T-cell (primary cell): ENCODE measurements at regions not wholly inside any gene's neighbourhood (a gene's known extent, or its start where the extent isn't known, plus 50 kb on each side); places are given as distances from the start of the nearest gene placed in this dataset.

Experiments
- ATAC-seq, 4 experiments: fragments of 200-7000 bp in 3 of 4; fragments of 150-1000 bp in 1 of 4; cut with Tn5 transposase; replicated peaks in 1 of 4; 1 replicate in 3 of 4; 2 replicates in 1 of 4; pipeline ENCODE4 v1.10.0; 2021; ENCODE audit warnings: moderate library complexity in 3 of 4, mild to moderate bottlenecking in 2 of 4, moderate number of reproducible peaks in 1 of 4
- CTCF ChIA-PET, 2 donors: fragments of 300-600 bp; sonication (Branson Sonifier 250); formaldehyde crosslinking; loops; one replicate each; lab custom pipeline; 2022; ENCODE audit warnings: antibody characterized with exemption in 2 of 2; lab: Charles Lee
- POLR2A ChIA-PET, 2 donors: fragments of 300-600 bp; sonication (Branson Sonifier 250); formaldehyde crosslinking; loops; one replicate each; lab custom pipeline; 2022; ENCODE audit warnings: antibody characterized with exemption in 2 of 2; lab: Charles Lee
- DNase-seq, 35 experiments: peaks; one replicate each; pipeline versions ENCODE4 v3.0.0 to v3.0.0-alpha.2; 2013 to 2023
- H3K27ac ChIP-seq: one replicate; pipeline ENCODE4 v1.5.1; 2013; ENCODE audit warnings: low read length
- H3K27me3 ChIP-seq, 2 experiments: replicated peaks in 1 of 2; 1 replicate in 1 of 2; 2 replicates in 1 of 2; pipeline versions ENCODE4 v1.6.1 to v1.7.0; 2013; ENCODE audit warnings: low read length in 1 of 2, mixed read lengths in 1 of 2; ENCODE audit not compliant: control insufficient read depth in 2 of 2, insufficient read depth in 2 of 2; ENCODE audit errors: extremely low read depth in 1 of 2
- H3K36me3 ChIP-seq, 2 donors: 1 replicate in 1 of 2; 2 replicates in 1 of 2; pipeline versions ENCODE4 v1.6.1 to v1.7.0; 2013; ENCODE audit warnings: low read length in 1 of 2; ENCODE audit not compliant: control insufficient read depth in 2 of 2, insufficient read depth in 1 of 2; ENCODE audit errors: extremely low read depth in 1 of 2
- H3K4me1 ChIP-seq, 2 experiments: 1 replicate in 1 of 2; 2 replicates in 1 of 2; pipeline versions ENCODE4 v1.6.1 to v1.7.0; 2013; ENCODE audit warnings: low read length in 2 of 2, mixed read lengths in 1 of 2; ENCODE audit not compliant: insufficient read depth in 2 of 2, control insufficient read depth in 1 of 2; ENCODE audit errors: extremely low read depth in 1 of 2
- H3K4me3 ChIP-seq, 2 donors: 1 replicate in 1 of 2; 2 replicates in 1 of 2; pipeline versions ENCODE4 v1.5.1 to v1.7.0; 2013; ENCODE audit warnings: mild to moderate bottlenecking in 2 of 2, low read length in 1 of 2, moderate library complexity in 1 of 2; ENCODE audit not compliant: control insufficient read depth in 1 of 2; ENCODE audit errors: extremely low read depth in 1 of 2
- H3K9me3 ChIP-seq: 2 replicates; pipeline ENCODE4 v1.7.0; 2013
- H3K27ac Mint-ChIP-seq, 2 donors: one replicate each; pipeline ENCODE4 v1.8.0; 2020 to 2021; ENCODE audit warnings: mild to moderate bottlenecking in 2 of 2, mixed read lengths in 2 of 2
- H3K27me3 Mint-ChIP-seq, 2 donors: one replicate each; pipeline ENCODE4 v1.8.0; 2021 to 2022; ENCODE audit warnings: mixed read lengths in 2 of 2
- H3K36me3 Mint-ChIP-seq: one replicate; pipeline ENCODE4 v1.8.0; 2021; ENCODE audit warnings: mixed read lengths
- H3K4me1 Mint-ChIP-seq, 3 donors: one replicate each; pipeline ENCODE4 v1.8.0; 2020 to 2022; ENCODE audit warnings: mixed read lengths in 3 of 3, mild to moderate bottlenecking in 1 of 3
- H3K4me3 Mint-ChIP-seq, 3 donors: one replicate each; pipeline ENCODE4 v1.8.0; 2020 to 2022; ENCODE audit warnings: mild to moderate bottlenecking in 3 of 3, mixed read lengths in 3 of 3, moderate library complexity in 3 of 3
- H3K9me3 Mint-ChIP-seq, 3 donors: one replicate each; pipeline ENCODE4 v1.8.0; 2020 to 2022; ENCODE audit warnings: mixed read lengths in 3 of 3
- WGBS: methylation state at CpG from one replicate; pipeline ENCODE4 v1.1.5; 2013; ENCODE audit warnings: missing lambda C conversion rate; ENCODE audit not compliant: insufficient coverage; 5-methylcytosine and 5-hydroxymethylcytosine counted together

DNA sequence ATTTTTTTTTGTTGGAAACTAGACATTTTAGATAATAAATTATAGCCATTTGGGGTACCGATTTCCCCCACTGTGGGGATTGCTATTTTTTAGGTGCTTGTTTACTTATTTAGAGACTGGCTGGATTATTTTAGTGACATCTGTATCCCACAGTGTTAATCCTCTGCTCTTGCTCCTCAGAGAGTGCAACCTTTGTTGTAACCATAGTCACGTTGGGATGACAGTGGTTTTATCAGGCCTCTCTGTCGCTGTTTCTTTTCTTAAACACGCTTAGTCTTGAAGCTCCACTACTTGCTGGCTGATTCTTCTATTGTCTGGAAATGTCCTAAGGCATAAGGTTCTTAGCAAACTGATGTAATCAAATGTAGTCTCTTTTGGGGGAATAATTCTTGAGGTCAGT, 451.6 kb upstream of the SEMA6D start:
- Histone ChIP-seq H3K4me3 (no peak overlapping the region), H3K9me3 (no peaks in the 10 kb centered on the region), H3K36me3 (no peaks in the 10 kb centered on the region), H3K27ac (no peak overlapping the region), H3K4me1 (no peaks in the 10 kb centered on the region), H3K27me3 (no peaks in the 10 kb centered on the region)
- Mint-ChIP-seq H3K4me3 (no peak overlapping the region), H3K9me3 (peaks cover under 1 to 17% (median 11%) of the 10 kb centered on the region in 3 donors), H3K4me1 (no peaks in the 10 kb centered on the region), H3K27ac (no peak overlapping the region), H3K27me3 (no peaks in the 10 kb centered on the region), H3K36me3 (no peaks in the 10 kb centered on the region)
- no peak for DNase-seq
- CTCF ChIA-PET, result no interaction called here
- no peak for ATAC-seq
- WGBS, result 79% methylated on average over 3 of the region's 4 CpGs
- POLR2A ChIA-PET, result no interaction called here

DNA sequence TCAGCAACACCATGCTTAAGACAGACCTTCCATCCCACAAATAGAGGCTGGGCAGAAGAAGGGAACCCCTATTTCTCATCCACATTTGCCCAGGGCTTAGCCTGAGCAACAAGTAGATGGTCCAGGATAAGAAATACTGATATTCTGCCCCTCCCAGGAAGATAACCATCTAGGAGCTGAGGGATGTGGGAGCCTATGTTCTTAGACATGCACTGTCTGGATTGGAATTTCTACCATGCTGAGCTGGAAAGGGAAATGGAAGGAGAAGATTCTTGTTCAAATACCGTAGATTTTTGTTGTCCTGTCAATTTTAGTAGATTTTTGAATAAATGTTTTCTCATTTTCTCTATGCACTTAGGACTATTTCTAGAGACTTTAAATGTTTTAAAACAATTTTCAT, 450.7 kb upstream of the SEMA6D start:
- no peak for ATAC-seq
- no peak overlapping the region for H3K27ac ChIP-seq
- H3K4me1 Mint-ChIP-seq, result no peaks in the 10 kb centered on the region
- WGBS, result no CpG with 5 or more reads among the region's 1 CpG
- H3K4me1 ChIP-seq, result no peaks in the 10 kb centered on the region
- no peaks in the 10 kb centered on the region for H3K27me3 ChIP-seq
- no peaks in the 10 kb centered on the region for H3K27me3 Mint-ChIP-seq
- H3K9me3 Mint-ChIP-seq, result peaks cover 0 to 22% (median 14%) of the 10 kb centered on the region in 3 donors
- no peak for DNase-seq
- H3K9me3 ChIP-seq, result no peaks in the 10 kb centered on the region
- H3K36me3 Mint-ChIP-seq, result no peaks in the 10 kb centered on the region
- no peak overlapping the region for H3K4me3 ChIP-seq
- H3K27ac Mint-ChIP-seq, result no peak overlapping the region
- no peak overlapping the region for H3K4me3 Mint-ChIP-seq
- H3K36me3 ChIP-seq, result no peaks in the 10 kb centered on the region
- POLR2A ChIA-PET, result no interaction called here
- CTCF ChIA-PET, result no interaction called here

DNA sequence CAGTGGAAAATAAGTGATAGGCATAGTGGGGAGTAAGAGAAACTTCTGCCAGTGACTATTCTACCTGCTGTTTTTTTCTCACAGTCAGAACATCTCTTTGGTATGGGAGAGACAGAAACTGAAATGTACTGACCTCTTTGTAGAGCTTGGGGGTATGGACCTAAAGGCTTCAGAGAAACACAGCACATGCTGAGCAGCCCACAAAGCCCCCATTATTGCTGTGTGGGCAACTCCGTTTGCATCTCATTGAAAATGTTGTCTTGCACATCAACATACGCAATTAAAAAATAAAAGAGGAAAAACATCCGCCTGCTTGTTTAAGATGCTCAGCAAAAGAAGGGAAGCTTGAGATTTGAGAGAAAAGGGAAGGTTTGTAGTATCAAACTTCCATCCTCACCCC, 443.4 kb upstream of the SEMA6D start:
- H3K9me3 Mint-ChIP-seq, result peaks cover 16 to 23% (median 19%) of the 10 kb centered on the region in 3 donors
- Histone ChIP-seq H3K9me3 (no peaks in the 10 kb centered on the region), H3K27me3 (no peaks in the 10 kb centered on the region), H3K4me3 (no peak overlapping the region), H3K27ac (no peak overlapping the region), H3K36me3 (no peaks in the 10 kb centered on the region), H3K4me1 (no peaks in the 10 kb centered on the region)
- CTCF ChIA-PET, result no interaction called here
- H3K36me3 Mint-ChIP-seq, result no peaks in the 10 kb centered on the region
- no peak overlapping the region for H3K4me3 Mint-ChIP-seq
- no peak overlapping the region for H3K27ac Mint-ChIP-seq
- 56% methylated on average over 1 of the region's 3 CpGs for WGBS
- POLR2A ChIA-PET, result no interaction called here
- no peak for DNase-seq
- ATAC-seq, result no peak
- H3K4me1 Mint-ChIP-seq, result no peaks in the 10 kb centered on the region
- no peaks in the 10 kb centered on the region for H3K27me3 Mint-ChIP-seq

DNA sequence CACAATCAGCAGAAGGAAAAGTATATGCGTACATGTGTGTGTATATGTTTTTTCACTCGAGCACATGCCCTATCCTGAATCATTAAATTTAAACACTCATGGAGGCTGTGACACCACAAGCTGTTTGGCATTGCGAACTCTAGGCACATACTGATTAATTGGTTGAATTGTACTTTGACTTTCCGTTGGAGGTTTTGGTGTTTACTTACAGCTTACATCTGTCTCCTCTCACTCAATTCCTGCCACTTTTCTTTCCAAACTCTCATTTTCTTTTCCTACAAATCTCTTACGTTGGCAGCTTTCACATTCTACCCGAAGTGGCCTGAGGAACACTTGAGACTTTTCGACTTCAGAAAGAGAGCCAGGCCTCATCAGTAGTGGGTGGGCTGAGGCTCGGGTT, 434.1 kb upstream of the SEMA6D start:
- Histone ChIP-seq H3K4me1 (no peaks in the 10 kb centered on the region), H3K4me3 (no peak overlapping the region), H3K36me3 (no peaks in the 10 kb centered on the region), H3K27ac (no peak overlapping the region), H3K27me3 (no peaks in the 10 kb centered on the region), H3K9me3 (no peaks in the 10 kb centered on the region)
- ATAC-seq (no peak), DNase-seq (no peak)
- peaks cover 2 to 8% (median 3%) of the 10 kb centered on the region in 3 donors for H3K9me3 Mint-ChIP-seq
- no peaks in the 10 kb centered on the region for H3K27me3 Mint-ChIP-seq
- WGBS, result 65% methylated on average over 2 of the region's 8 CpGs
- no peak overlapping the region for H3K27ac Mint-ChIP-seq
- POLR2A ChIA-PET, result no interaction called here
- CTCF ChIA-PET, result no interaction called here
- no peaks in the 10 kb centered on the region for H3K36me3 Mint-ChIP-seq
- no peaks in the 10 kb centered on the region for H3K4me1 Mint-ChIP-seq
- H3K4me3 Mint-ChIP-seq, result no peak overlapping the region

DNA sequence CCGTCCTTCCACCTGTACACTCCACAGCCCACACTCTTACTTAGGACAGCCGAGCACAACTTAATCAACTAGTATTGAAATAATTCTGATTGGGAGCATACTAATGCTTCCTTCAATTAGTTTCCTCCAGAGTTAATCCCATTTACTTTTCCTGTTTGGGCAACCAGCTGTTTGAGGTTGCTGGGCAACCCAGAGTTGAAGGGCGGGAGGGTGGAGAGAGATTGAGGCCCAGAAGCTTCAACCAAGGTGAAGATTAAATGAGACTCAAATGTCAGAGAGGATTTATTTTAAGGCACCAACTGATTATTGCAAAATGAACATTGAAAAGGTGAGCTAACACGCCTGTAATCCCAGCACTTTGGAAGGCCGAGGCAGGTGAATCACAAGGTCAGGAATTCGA, 428.5 kb upstream of the SEMA6D start:
- Mint-ChIP-seq H3K9me3 (peaks cover 2 to 8% (median 3%) of the 10 kb centered on the region in 3 donors), H3K4me1 (no peaks in the 10 kb centered on the region), H3K36me3 (no peaks in the 10 kb centered on the region), H3K27me3 (no peaks in the 10 kb centered on the region), H3K4me3 (no peak overlapping the region), H3K27ac (no peak overlapping the region)
- Histone ChIP-seq H3K27ac (no peak overlapping the region), H3K36me3 (no peaks in the 10 kb centered on the region), H3K4me3 (no peak overlapping the region), H3K27me3 (no peaks in the 10 kb centered on the region), H3K9me3 (no peaks in the 10 kb centered on the region), H3K4me1 (no peaks in the 10 kb centered on the region)
- DNase-seq (no peak), ATAC-seq (no peak)
- 71% methylated on average over 4 of the region's 6 CpGs for WGBS
- ChIA-PET CTCF (interaction anchor here in 1 of 2 donors (0.7 kb wide), 1 partner anchor 68 kb away, joined by 5 read pairs; no protein-coding TSS in a partner anchor), POLR2A (no interaction called here)

DNA sequence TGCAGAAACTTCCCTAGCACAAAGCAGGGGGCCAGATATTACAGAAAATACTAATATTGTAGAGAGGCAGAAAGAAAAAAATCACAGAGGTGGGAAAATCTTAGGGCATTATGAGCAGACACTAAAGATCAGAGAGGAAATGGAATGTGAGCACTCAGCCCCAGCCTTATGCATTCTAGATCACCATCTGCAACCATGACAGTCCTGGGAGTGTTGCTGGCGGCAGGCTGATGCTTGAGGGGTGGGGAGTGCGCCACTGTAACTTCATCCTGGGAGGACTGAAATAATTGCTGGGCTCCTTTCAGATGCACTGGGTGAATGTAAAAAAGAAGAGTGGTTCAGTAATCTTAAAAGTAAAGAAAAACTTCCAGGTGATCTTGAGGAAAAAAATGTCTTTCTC, 427.6 kb upstream of the SEMA6D start:
- Mint-ChIP-seq H3K27ac (no peak overlapping the region), H3K9me3 (peaks cover 2 to 8% (median 3%) of the 10 kb centered on the region in 3 donors), H3K4me1 (no peaks in the 10 kb centered on the region), H3K27me3 (no peaks in the 10 kb centered on the region), H3K36me3 (no peaks in the 10 kb centered on the region), H3K4me3 (no peak overlapping the region)
- Histone ChIP-seq H3K4me3 (no peak overlapping the region), H3K36me3 (no peaks in the 10 kb centered on the region), H3K27ac (no peak overlapping the region), H3K4me1 (no peaks in the 10 kb centered on the region), H3K27me3 (no peaks in the 10 kb centered on the region), H3K9me3 (no peaks in the 10 kb centered on the region)
- ATAC-seq, result no peak
- ChIA-PET CTCF (no interaction called here), POLR2A (no interaction called here)
- DNase-seq, result no peak
- WGBS, result no CpG with 5 or more reads among the region's 2 CpGs

DNA sequence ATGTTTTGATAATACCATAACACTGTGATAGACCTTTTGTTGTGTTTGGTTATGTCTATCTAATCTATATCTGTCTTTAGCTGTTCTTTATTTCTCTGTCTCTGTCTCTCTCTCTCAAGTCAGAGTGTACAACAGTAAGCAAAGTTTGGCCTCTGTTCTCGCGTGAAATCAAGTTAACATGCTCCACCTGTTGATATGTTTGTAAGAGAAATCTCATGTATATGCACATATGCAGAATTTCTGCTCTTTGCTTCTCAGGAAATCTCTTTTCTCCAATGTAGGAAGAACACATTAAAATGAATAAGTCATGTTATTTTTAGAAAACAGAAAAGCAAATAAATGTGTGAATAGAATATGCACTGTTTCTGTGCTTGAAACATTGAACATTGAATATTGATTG, 425.5 kb upstream of the SEMA6D start:
- CTCF ChIA-PET, result no interaction called here
- Mint-ChIP-seq H3K9me3 (peaks cover 2 to 7% (median 3%) of the 10 kb centered on the region in 3 donors), H3K27ac (no peak overlapping the region), H3K27me3 (no peaks in the 10 kb centered on the region), H3K4me1 (no peaks in the 10 kb centered on the region), H3K36me3 (no peaks in the 10 kb centered on the region), H3K4me3 (no peak overlapping the region)
- no peak for ATAC-seq
- no peaks in the 10 kb centered on the region for H3K9me3 ChIP-seq
- DNase-seq, result no peak
- no CpG with 5 or more reads among the region's 2 CpGs for WGBS
- no peaks in the 10 kb centered on the region for H3K4me1 ChIP-seq
- POLR2A ChIA-PET, result no interaction called here
- H3K4me3 ChIP-seq, result no peak overlapping the region
- H3K27ac ChIP-seq, result no peak overlapping the region
- H3K36me3 ChIP-seq, result no peaks in the 10 kb centered on the region
- H3K27me3 ChIP-seq, result no peaks in the 10 kb centered on the region
